ENCODE measurements at regions not wholly inside any gene's neighbourhood (a gene's known extent, or its start where the extent isn't known, plus 50 kb on each side); places are given as distances from the start of the nearest gene placed in this dataset.

- TF ChIP-seq, protein P1, sequence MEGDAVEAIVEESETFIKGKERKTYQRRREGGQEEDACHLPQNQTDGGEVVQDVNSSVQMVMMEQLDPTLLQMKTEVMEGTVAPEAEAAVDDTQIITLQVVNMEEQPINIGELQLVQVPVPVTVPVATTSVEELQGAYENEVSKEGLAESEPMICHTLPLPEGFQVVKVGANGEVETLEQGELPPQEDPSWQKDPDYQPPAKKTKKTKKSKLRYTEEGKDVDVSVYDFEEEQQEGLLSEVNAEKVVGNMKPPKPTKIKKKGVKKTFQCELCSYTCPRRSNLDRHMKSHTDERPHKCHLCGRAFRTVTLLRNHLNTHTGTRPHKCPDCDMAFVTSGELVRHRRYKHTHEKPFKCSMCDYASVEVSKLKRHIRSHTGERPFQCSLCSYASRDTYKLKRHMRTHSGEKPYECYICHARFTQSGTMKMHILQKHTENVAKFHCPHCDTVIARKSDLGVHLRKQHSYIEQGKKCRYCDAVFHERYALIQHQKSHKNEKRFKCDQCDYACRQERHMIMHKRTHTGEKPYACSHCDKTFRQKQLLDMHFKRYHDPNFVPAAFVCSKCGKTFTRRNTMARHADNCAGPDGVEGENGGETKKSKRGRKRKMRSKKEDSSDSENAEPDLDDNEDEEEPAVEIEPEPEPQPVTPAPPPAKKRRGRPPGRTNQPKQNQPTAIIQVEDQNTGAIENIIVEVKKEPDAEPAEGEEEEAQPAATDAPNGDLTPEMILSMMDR (IDR thresholded peaks at IDR 0.05; ENCODE audit: poor library complexity), result no peak
- TF ChIP-seq EZH2 (IDR thresholded peaks at IDR 0.05; ENCODE audit: borderline replicate concordance), result no peak
- TF ChIP-seq EZH2phosphoT487 (IDR thresholded peaks at IDR 0.05; ENCODE audit: low read depth, severe bottlenecking, unreplicated experiment), result no peak
These were observed 958.5 kb upstream of the EPHA7 start for GRCh38 chr6:94377835-94378234.
